Mesothelial cell of epicardium (in vitro differentiated cells): ENCODE measurements at regions not wholly inside any gene's neighbourhood (a gene's known extent, or its start where the extent isn't known, plus 50 kb on each side); places are given as distances from the start of the nearest gene placed in this dataset.

ENCODE experiments used
- DNase-seq, 2 experiments: peaks; one replicate each; pipeline ENCODE4 v3.0.0; 2021; ENCODE audit warnings: low spot score in 2 of 2; ENCODE audit not compliant: unreplicated experiment in 2 of 2
- H3K27ac Mint-ChIP-seq: 2 replicates; pipeline ENCODE4 v1.8.0; 2021; ENCODE audit warnings: mixed read lengths
- H3K27me3 Mint-ChIP-seq: 2 replicates; pipeline ENCODE4 v1.8.0; 2021; ENCODE audit warnings: low read depth, mixed read lengths
- H3K36me3 Mint-ChIP-seq: 2 replicates; pipeline ENCODE4 v1.8.0; 2021; ENCODE audit warnings: mixed read lengths
- H3K4me1 Mint-ChIP-seq: 2 replicates; pipeline ENCODE4 v1.8.0; 2021; ENCODE audit warnings: mixed read lengths
- H3K4me3 Mint-ChIP-seq: 2 replicates; pipeline ENCODE4 v1.8.0; 2021; ENCODE audit warnings: mild to moderate bottlenecking, moderate library complexity, mixed read lengths
- H3K9me3 Mint-ChIP-seq: 2 replicates; pipeline ENCODE4 v1.8.0; 2021; ENCODE audit warnings: mixed read lengths
- TF ChIP-seq, protein P1 (sequence below): fragments of 200-600 bp; sonication (generic); IDR thresholded peaks from one replicate; pipeline ENCODE4 v1.5.0; 2021; ENCODE audit warnings: antibody characterized with exemption; ENCODE audit not compliant: unreplicated experiment

DNA sequence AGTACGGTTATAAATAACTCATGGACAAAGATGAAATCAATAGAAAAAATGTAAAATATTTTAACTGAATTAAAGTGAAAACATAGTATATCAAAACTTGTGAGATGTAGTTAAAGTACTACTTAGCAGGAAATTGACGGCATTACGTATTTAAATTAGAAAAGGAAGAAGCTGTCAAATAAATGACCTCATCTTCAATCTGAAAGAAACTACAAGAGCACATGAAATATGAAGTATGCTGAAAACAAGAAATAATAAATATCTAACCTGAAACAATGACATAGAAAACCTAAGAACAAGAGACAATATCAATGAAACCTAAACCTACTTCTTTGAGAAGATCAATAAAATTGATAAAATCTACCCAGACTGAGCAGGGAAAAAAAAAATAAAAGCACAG, 122.2 kb upstream of the PDE4B start:
- no peak overlapping the region for H3K27ac Mint-ChIP-seq
- TF ChIP-seq, protein P1, sequence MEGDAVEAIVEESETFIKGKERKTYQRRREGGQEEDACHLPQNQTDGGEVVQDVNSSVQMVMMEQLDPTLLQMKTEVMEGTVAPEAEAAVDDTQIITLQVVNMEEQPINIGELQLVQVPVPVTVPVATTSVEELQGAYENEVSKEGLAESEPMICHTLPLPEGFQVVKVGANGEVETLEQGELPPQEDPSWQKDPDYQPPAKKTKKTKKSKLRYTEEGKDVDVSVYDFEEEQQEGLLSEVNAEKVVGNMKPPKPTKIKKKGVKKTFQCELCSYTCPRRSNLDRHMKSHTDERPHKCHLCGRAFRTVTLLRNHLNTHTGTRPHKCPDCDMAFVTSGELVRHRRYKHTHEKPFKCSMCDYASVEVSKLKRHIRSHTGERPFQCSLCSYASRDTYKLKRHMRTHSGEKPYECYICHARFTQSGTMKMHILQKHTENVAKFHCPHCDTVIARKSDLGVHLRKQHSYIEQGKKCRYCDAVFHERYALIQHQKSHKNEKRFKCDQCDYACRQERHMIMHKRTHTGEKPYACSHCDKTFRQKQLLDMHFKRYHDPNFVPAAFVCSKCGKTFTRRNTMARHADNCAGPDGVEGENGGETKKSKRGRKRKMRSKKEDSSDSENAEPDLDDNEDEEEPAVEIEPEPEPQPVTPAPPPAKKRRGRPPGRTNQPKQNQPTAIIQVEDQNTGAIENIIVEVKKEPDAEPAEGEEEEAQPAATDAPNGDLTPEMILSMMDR, result no peak

DNA sequence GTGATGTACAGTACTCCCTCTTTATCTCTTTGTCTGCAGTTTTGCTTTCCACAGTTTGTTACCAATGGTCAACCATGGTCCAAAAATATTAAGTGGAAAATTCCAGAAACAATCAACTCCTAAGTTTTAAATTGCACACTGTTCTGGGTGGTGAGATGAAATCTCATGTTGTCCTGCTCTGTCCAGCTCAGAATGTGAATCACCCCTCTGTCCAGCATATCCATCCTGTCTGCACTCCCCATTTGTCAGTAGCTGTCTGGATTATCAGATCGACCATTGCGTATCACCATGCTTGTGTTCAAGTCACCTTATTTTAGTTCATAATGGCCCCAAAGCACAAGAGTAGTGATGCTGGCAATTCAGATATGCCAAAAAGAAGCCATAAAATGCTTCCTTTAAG, 118.2 kb upstream of the PDE4B start:
- Mint-ChIP-seq H3K4me1 (no peaks in the 10 kb centered on the region), H3K4me3 (no peak overlapping the region), H3K27ac (no peak overlapping the region), H3K27me3 (peaks cover 1% of the 10 kb centered on the region), H3K36me3 (no peaks in the 10 kb centered on the region), H3K9me3 (peaks cover 8% of the 10 kb centered on the region)
- TF ChIP-seq, protein P1, result no peak
- DNase-seq, result no peak

More for the DNA sequence above, 122.2 kb upstream of the PDE4B start:
- no peak for DNase-seq
- no peaks in the 10 kb centered on the region for H3K36me3 Mint-ChIP-seq
- H3K4me3 Mint-ChIP-seq, result no peak overlapping the region
- H3K9me3 Mint-ChIP-seq, result peaks cover 23% of the 10 kb centered on the region
- no peaks in the 10 kb centered on the region for H3K4me1 Mint-ChIP-seq
- no peaks in the 10 kb centered on the region for H3K27me3 Mint-ChIP-seq

DNA sequence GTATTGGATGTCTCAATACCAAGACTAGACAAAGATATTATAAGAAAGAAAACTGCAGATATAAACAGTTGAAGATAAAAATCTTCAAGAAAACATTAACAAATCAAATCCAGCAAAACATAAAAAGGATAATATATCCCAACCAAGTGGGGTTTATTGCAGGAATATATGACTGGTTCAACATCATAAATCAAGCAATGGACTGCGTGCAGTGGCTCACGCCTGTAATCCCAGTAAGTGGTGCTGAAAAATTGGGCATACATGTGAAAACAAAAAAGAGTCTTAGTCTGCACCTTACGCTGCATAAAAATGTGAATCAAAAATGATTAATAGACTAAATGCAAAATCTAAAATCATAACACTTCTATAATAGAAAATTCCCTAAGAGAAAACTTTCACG, 112.9 kb upstream of the PDE4B start:
- no peak for DNase-seq
- H3K27ac Mint-ChIP-seq, result no peak overlapping the region
- no peaks in the 10 kb centered on the region for H3K4me1 Mint-ChIP-seq
- no peaks in the 10 kb centered on the region for H3K36me3 Mint-ChIP-seq
- H3K27me3 Mint-ChIP-seq, result peaks cover 20% of the 10 kb centered on the region
- TF ChIP-seq, protein P1, result no peak
- H3K4me3 Mint-ChIP-seq, result no peak overlapping the region
- peaks cover 2% of the 10 kb centered on the region for H3K9me3 Mint-ChIP-seq

DNA sequence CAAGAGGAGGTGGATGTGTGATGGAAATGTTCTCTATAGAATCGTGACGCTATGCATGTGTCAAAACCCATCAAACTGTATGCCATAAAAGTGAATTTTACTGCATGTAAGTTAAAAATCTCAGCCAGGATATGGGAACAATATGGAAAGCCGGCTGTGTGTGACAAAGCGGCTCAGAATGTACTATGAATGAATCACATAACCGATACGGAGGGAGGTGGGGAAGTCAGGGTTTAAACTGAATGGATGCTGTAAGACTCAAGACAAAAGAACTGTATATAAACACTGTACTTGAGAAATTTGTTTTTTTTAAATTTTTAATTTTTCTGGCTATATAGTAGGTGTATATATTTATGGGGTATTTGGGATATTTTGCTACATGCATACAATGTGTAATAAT, 111.6 kb upstream of the PDE4B start:
- Mint-ChIP-seq H3K9me3 (peaks cover 3% of the 10 kb centered on the region), H3K36me3 (no peaks in the 10 kb centered on the region), H3K27ac (no peak overlapping the region), H3K4me3 (no peak overlapping the region), H3K4me1 (no peaks in the 10 kb centered on the region), H3K27me3 (peaks cover 20% of the 10 kb centered on the region)
- DNase-seq, result no peak
- TF ChIP-seq, protein P1, result no peak

DNA sequence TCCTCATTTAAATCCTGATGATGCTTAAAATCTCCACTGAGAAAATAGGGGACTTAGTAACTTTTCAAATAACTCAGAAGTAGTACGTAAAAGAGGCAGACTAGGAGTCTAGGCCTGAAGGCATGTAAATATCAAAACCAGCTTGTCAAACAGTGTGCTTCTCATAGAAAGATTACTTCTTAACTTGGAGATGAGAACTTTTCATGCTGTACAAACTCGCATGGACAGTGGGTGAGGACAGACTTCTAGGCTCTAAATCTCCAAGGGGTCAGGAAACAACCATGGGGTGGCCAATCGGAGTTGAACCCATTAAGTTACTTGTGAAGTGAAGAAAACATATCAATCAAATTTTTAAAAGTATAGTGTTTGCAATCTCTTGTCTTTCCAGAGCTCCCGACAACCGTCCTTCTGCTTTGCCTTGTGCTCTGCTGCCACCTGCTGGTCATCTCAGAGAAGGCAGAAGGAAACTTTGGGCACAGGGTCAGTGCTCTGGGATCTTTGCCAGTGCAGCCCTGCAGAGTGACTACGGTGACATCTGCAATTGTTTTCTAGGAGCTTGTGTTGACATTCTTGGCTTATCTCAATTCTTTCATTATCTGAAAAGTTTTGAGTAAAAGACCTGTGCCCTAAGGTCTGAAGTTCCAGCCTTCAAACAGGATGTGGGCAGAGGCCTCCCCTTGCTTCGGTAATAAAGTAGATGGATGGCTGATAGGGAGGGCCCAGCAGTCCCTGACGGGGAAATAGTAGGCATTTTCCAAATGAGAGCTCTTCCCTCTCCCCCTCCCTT, 105.1 kb upstream of the PDE4B start:
- peaks cover 8% of the 10 kb centered on the region for H3K27me3 Mint-ChIP-seq
- H3K9me3 Mint-ChIP-seq, result peaks cover 7% of the 10 kb centered on the region
- H3K27ac Mint-ChIP-seq, result peak overlapping the region; percentile 56
- peak; percentile 76 to 94 for DNase-seq
- H3K4me1 Mint-ChIP-seq, result peaks cover 17% of the 10 kb centered on the region
- no peak overlapping the region for H3K4me3 Mint-ChIP-seq
- TF ChIP-seq, protein P1, result peak; percentile 97
- H3K36me3 Mint-ChIP-seq, result peaks cover 1% of the 10 kb centered on the region
